HG02623 (cell line): ENCODE measurements at regions not wholly inside any gene's neighbourhood (a gene's known extent, or its start where the extent isn't known, plus 50 kb on each side); places are given as distances from the start of the nearest gene placed in this dataset.

Experiments used
- ATAC-seq: cut with Tn5 transposase; IDR thresholded peaks from one replicate; pipeline ENCODE4 v1.9.1; 2021; ENCODE audit warnings: moderate library complexity; ENCODE audit not compliant: unreplicated experiment

GRCh38 chr6:43924222-43924702, 154.3 kb downstream of the VEGFA start:
- ATAC-seq = no peak

GRCh38 chr6:43923376-43924221, 153.6 kb downstream of the VEGFA start:
- ATAC-seq = no peak

DNA sequence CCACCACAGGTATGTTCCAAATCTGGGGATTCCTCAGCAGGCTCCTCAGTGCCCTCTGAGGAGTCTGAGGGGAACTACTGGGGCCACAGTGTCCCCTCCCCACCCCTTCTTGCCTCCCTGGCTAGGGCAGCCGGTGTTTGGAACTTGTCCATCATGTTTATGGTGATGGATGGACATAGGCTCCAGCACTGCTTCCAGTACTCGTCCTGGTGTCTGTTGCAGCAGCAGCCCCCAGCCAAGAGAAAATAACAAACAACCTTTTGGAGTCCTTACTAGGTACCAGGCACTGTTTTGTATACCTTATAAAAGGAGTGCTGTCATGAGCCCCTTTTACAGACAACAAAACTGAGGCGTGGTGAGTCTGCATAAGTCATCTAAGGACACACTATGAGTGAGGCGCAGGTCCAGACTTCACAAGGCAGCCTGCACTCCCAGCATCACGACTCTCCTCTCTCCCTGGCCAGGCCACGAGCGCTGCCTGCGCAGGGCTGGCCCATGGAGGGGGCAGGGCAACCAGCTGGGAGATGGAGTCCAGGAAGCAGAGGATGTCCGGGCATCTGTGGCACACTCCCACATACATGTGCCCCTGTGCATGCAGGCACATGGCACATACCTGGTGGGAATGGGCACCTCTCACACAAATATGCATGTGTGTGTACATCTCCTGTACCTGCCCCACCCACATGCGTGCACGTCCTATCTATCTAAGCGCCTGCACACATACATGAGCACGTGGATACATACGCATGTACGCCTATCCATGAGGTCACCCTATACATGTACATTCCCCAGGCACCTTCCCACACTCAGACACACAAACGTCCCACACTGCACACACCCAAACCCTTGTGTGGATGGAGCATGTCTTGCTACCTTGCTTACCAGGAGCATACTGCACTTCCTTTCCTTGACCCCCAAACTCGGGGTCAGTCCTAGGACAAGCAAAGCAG, 152.7 kb downstream of the VEGFA start:
- ATAC-seq = no peak

DNA sequence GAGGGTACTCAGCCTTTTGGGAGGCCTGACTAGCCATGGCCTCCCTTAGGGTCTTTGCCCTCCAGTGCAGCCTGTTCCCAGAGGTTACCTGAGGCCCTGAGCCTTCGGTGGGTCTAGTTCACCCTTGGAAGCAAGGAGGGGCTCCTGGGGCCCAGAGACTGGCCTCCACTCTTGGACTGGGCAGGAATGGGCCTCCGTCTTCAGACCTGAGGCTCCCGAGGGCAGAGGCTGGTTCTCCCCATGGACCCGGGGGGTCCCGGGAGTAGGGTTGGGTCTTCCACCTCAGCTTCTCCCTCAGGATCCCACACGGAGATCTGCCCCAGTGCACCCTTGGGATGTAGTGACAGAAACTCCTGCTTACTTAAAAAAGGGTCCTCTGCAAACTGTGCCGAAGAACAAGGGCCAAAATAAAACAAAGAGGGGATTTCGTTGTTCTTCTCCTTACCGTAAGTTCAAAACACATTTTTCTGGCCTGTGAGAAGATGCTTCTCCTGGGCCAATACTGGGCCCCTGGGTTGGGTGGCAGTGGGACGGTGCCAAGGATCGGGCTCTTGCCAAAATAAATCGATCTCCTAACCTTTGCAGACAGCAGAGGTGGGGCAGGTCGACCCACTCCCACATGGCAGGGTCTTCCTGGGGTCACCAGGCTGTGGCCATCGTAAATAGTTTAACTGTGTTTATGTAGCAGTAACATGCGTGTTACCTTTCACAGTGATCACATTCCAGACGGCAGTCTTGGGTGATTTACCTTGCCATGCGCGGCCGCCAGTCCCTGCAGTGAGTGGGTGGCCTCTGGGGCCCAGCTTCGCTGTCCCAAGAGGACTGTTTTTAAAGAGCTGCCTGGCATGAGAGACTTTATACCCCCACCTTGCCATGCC, 151.8 kb downstream of the VEGFA start:
- no peak for ATAC-seq

- ATAC-seq = no peak
Observed at GRCh38 chr6:43921039-43921438, 151.0 kb downstream of the VEGFA start.

DNA sequence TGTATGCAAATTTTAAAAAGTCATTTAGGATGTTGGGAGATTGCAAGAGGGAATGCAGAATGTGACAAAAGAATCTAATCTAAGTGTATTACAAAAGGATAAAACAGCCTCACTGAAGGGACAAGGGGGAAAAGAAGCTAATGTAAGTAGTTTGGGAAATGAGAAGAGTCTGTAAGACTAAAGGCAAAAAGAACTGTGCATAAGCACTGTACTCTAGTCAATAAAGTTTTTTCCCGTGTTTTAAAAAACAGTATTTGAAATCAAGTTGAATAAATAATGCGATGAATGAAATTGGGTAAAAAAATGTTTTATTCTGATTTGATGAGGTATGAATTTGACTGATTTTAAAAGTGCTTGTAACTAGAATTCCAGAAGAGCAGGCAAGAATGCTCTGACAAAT, 149.8 kb downstream of the VEGFA start:
- no peak for ATAC-seq

- no peak for ATAC-seq
Observed at GRCh38 chr6:43917878-43918382, 147.9 kb downstream of the VEGFA start.

DNA sequence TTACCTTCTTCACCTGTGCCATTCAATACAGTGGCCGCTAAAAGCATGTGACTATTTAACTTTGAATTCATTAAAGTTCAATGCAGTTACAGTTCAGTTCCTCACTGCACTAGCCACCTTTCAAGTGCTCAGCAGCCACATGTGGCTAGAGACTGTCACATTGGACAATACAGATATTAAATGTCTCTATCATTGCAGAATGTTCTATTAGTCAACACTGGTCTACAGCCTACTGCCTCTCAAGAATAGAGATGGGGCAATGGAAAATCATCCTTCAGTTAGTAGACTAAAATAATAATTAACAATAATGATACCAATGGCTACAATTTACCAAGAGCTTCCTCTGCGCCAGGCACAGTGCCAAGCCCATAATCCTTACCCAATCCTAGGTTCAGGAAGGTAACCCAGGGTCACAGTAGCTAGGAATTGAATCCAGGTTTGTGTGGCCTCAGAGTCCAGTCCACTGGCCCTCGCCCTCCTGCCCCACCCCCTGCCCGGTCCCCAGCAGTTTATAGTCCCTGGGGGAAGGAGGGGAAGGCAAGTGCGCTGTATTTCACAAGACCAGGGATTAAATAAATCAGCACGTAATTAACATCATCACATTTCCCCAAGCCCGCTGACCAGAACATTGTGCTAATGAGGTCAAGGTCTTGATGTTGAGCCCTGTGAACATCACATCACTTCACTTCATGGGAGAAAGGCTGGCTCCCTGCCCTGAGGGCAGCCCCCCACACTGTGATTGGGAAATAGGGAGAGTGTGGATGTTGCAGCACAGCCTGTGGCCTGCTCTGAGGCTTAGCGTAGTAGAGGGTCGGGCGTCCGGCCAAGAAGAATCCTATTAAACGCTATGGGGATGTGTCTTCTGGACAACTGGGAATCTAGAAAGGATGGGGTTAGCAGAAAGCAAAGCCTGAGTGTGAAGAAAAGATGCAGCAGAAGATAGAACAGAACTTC, 147.2 kb downstream of the VEGFA start:
- no peak for ATAC-seq

DNA sequence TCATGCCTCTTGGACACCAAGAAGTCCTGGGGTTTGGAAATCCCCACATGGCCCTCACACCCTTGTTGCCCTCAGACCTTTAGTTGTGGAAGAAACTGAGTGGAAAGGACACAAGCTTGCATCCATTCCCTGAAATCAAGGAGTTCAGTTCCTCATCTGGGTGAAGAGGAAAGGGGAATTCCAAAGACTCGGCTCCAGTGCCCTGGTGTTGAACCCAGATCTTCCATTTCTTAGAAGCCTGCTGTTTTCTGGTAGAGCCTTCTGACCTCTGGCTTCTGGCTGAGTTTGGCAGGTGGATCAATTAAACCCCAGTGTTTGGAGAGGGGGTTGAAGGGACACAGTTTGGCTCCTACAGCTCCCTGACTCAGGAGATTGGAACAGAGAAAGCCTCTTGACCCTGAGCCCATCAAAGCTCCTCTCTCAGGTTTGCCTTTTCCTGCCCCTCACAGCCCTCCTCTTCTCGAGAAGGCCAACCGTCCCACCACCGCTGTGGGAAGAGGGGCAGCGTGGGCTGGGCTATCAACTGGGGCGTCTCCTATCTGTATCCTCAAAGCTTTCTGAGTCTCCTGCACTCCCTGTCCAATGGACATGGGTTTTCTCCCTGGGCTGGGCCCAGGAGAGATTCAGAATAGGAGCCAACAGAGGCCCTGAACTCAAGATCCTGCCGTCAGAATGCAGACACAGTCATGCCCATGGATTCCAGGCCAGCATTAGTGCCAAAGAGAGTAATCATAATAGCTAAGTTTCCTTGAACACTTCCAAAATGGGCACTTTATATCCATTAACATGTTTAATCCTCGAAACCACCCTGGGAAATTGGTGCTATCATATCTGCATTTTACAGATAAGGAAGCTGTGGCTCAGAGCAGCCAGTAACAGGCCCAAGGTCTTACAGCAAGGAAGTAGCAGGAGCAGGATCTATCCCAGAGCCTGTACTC, 146.2 kb downstream of the VEGFA start:
- ATAC-seq = no peak

DNA sequence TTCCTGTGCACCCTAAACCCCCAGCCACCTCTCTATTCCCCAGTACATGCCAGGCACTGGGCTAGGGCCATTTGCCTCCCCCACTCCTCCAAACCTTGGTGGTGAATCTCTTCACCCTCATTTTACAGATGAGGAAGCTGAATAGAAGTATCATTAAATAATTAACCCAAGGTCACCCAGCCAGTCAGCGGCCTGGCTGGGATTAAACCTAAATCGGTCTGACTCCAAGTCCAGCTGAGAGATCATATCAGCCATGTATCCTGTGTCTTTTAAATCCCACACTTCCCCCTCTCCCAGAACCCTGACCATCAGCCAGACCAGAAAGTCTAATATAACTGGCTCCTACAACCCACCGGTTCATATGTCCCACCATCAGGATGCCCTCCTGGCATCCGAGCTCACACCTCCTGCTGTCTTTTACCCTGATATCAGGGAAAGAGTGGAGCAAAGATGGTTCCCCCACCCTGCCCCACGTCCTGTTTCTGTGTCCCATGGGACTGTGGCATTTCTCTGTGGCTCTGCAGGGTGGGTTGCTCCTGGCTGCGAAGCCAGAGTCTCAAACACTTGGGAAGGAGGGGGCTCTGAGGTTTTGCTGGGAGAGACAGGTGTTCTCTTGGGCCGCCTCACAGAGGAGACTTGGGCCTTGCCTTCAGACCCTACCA, 145.3 kb downstream of the VEGFA start:
- ATAC-seq = no peak

DNA sequence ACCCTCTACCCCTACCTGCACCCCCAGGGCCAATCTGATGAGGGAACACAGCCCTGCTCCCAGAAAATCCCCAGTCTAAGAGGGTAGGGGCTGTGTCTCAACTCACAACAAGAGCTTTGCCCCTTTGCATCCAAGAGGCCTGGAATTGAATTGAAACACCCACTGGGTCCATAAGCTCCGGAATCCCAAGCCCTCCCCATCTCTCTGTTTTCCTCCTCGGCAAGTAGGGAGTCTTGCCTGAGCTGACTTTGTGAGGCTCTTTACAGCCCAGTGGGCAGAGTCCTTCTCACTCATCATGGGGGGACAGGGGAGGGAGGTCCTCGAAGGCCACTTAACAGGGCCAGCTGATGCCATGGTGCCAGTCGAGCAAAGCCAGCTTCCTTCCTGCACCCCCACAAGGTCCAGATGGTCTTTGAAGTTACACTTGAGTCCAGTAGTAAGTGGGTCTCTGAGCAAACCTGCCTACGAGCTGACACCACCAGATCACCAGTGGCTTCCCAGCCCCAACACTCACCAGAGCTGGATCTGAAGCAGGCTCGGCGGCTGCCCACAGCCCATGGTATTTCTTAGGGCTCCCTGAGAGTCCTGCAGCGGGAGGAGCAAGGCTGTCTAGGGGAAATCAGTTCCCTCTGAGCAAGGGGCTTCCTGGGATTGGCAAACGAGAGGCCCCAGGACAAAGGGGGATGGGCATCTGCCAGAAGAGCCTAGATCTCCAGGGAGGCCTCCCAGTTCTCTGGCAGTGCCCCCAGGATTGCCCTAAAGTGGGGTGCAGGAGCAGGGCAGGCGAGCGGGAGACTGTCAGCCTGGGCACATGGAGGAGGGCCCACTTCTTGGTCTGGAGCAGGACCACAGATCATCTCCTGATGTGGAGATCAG, 144.5 kb downstream of the VEGFA start:
- no peak for ATAC-seq

DNA sequence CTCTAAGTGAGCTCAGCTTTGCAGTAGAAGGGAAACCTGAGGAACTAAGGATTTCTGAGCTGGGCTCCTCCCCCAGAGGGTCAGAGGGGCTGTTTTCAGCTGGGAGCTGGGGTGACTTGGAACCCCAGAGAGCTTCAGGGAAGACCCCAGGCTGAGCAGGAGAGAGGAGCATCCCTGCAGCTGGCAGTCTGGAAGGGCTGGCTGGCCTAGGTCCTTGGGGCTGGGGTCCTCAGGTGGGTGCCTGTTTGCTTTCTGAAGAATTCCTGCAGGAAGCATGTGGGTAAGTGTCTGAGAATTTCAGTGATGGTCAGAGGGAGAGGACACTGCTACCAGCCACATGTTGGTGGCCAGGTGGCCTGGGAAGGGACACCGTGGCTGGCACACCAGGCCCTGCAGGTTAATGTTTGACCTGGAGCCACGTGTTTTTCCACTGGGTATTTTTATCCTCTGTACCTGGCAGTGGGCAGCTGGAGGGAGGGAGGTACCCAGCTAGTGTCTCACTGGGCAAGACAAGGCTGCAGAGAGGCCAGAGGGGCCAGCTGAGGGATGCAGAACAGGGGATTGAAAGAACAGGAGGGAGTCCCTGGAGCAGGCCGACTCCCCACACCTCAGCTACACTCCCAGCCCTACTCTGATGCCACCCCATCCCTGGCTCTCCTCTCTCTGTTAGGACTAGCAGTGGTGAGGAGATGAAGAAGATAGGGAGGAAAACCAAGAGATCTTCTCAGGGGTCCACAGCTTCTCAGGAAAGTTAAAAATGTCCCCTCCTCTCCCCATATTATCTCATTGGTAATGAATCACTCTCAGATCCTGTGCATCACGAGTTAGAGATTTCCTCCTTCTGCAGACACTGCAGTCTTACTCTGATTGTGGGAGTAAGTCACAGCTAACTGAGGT, 143.6 kb downstream of the VEGFA start:
- no peak for ATAC-seq

GRCh38 chr6:43912598-43913371, 142.8 kb downstream of the VEGFA start:
- no peak for ATAC-seq

DNA sequence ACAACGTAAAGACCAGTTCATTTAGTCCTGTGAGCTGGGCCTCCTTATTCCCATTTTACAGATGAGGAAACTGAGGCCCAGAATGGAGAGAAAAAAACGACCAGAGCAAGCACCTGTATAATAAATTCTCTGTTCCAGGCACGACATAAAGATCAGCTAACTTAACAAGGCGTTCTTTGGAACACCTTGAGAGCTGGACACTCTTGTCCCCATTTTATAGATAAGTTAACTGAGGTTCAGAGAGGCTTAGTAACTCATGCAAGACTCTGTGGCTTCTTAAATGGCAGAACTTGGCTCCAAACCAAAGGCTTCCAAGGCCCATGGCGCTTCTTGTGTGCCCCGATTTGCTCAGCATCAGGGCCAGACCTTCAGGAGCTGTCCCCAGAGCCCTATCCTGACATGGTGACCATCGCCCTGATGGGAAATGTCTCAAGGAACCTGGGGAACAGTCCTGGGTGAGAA, 142.1 kb downstream of the VEGFA start:
- no peak for ATAC-seq
